Rectal smooth muscle tissue (tissue), 1 donor: ENCODE measurements at regions not wholly inside any gene's neighbourhood (a gene's known extent, or its start where the extent isn't known, plus 50 kb on each side); places are given as distances from the start of the nearest gene placed in this dataset.
A peak's percentile ranks its signal among the peaks of the same experiment; 100 is the strongest.

Experiments
- H3K27ac ChIP-seq: one replicate; pipeline ENCODE4 v1.7.0; 2013; ENCODE audit warnings: low read depth, low read length, inconsistent platforms
- H3K27me3 ChIP-seq: one replicate; pipeline ENCODE4 v1.7.0; 2013; ENCODE audit warnings: low read length; ENCODE audit not compliant: control insufficient read depth, insufficient read depth
- H3K36me3 ChIP-seq: one replicate; pipeline ENCODE4 v1.7.0; 2013; ENCODE audit warnings: low read length; ENCODE audit not compliant: control insufficient read depth, insufficient read depth
- H3K4me1 ChIP-seq: one replicate; pipeline ENCODE4 v1.7.0; 2013; ENCODE audit warnings: low read length; ENCODE audit not compliant: control insufficient read depth, insufficient read depth
- H3K4me3 ChIP-seq: one replicate; pipeline ENCODE4 v1.7.0; 2013; ENCODE audit warnings: low read length
- H3K9ac ChIP-seq: one replicate; pipeline ENCODE4 v1.7.0; 2013; ENCODE audit warnings: low read length

- Histone ChIP-seq H3K9ac (no peak overlapping the region), H3K27ac (no peak overlapping the region), H3K4me1 (no peaks in the 10 kb centered on the region), H3K27me3 (peaks cover 3% of the 10 kb centered on the region), H3K4me3 (no peak overlapping the region), H3K36me3 (no peaks in the 10 kb centered on the region)
These were observed 87.8 kb upstream of the TOP3B start for GRCh38 chr22:22070371-22070824.

GRCh38 chr22:22069450-22070370 is 87.1 kb upstream of the TOP3B start:
- Histone ChIP-seq H3K27ac (no peak overlapping the region), H3K27me3 (no peaks in the 10 kb centered on the region), H3K36me3 (no peaks in the 10 kb centered on the region), H3K4me3 (no peak overlapping the region), H3K4me1 (no peaks in the 10 kb centered on the region), H3K9ac (no peak overlapping the region)

GRCh38 chr22:22068657-22069056 is 86.1 kb upstream of the TOP3B start:
- H3K27ac ChIP-seq, result no peak overlapping the region
- no peaks in the 10 kb centered on the region for H3K4me1 ChIP-seq
- no peak overlapping the region for H3K9ac ChIP-seq
- no peaks in the 10 kb centered on the region for H3K36me3 ChIP-seq
- no peaks in the 10 kb centered on the region for H3K27me3 ChIP-seq
- no peak overlapping the region for H3K4me3 ChIP-seq

- H3K9ac ChIP-seq, result no peak overlapping the region
- H3K27me3 ChIP-seq, result no peaks in the 10 kb centered on the region
- H3K36me3 ChIP-seq, result no peaks in the 10 kb centered on the region
- H3K27ac ChIP-seq, result no peak overlapping the region
- no peak overlapping the region for H3K4me3 ChIP-seq
- H3K4me1 ChIP-seq, result no peaks in the 10 kb centered on the region
These were observed 85.4 kb upstream of the TOP3B start for GRCh38 chr22:22068025-22068424.

GRCh38 chr22:22067192-22067591 is 84.6 kb upstream of the TOP3B start:
- Histone ChIP-seq H3K4me3 (no peak overlapping the region), H3K27ac (no peak overlapping the region), H3K9ac (no peak overlapping the region), H3K27me3 (no peaks in the 10 kb centered on the region), H3K36me3 (no peaks in the 10 kb centered on the region), H3K4me1 (no peaks in the 10 kb centered on the region)

GRCh38 chr22:22064580-22064979 is 82.0 kb upstream of the TOP3B start:
- no peaks in the 10 kb centered on the region for H3K27me3 ChIP-seq
- H3K27ac ChIP-seq, result no peak overlapping the region
- no peak overlapping the region for H3K9ac ChIP-seq
- H3K4me3 ChIP-seq, result no peak overlapping the region
- no peaks in the 10 kb centered on the region for H3K36me3 ChIP-seq
- H3K4me1 ChIP-seq, result no peaks in the 10 kb centered on the region

- Histone ChIP-seq H3K27ac (no peak overlapping the region), H3K4me3 (no peak overlapping the region), H3K27me3 (no peaks in the 10 kb centered on the region), H3K4me1 (no peaks in the 10 kb centered on the region), H3K9ac (no peak overlapping the region), H3K36me3 (no peaks in the 10 kb centered on the region)
These were observed 79.8 kb upstream of the TOP3B start for GRCh38 chr22:22062306-22062793.

GRCh38 chr22:22061085-22062077 is 78.8 kb upstream of the TOP3B start:
- no peaks in the 10 kb centered on the region for H3K4me1 ChIP-seq
- H3K27ac ChIP-seq, result peak overlapping the region; percentile 62
- no peak overlapping the region for H3K4me3 ChIP-seq
- no peaks in the 10 kb centered on the region for H3K27me3 ChIP-seq
- no peak overlapping the region for H3K9ac ChIP-seq
- no peaks in the 10 kb centered on the region for H3K36me3 ChIP-seq

GRCh38 chr22:22060200-22061084 is 77.9 kb upstream of the TOP3B start:
- H3K27me3 ChIP-seq, result no peaks in the 10 kb centered on the region
- H3K9ac ChIP-seq, result no peak overlapping the region
- no peak overlapping the region for H3K4me3 ChIP-seq
- H3K27ac ChIP-seq, result peak overlapping the region; percentile 62
- H3K36me3 ChIP-seq, result no peaks in the 10 kb centered on the region
- no peaks in the 10 kb centered on the region for H3K4me1 ChIP-seq

GRCh38 chr22:22059291-22060002 is 76.9 kb upstream of the TOP3B start:
- no peaks in the 10 kb centered on the region for H3K4me1 ChIP-seq
- no peaks in the 10 kb centered on the region for H3K27me3 ChIP-seq
- H3K4me3 ChIP-seq, result no peak overlapping the region
- H3K27ac ChIP-seq, result no peak overlapping the region
- H3K9ac ChIP-seq, result no peak overlapping the region
- H3K36me3 ChIP-seq, result no peaks in the 10 kb centered on the region

GRCh38 chr22:22058633-22059290 is 76.2 kb upstream of the TOP3B start:
- no peak overlapping the region for H3K9ac ChIP-seq
- no peaks in the 10 kb centered on the region for H3K36me3 ChIP-seq
- H3K4me1 ChIP-seq, result no peaks in the 10 kb centered on the region
- no peak overlapping the region for H3K4me3 ChIP-seq
- H3K27me3 ChIP-seq, result no peaks in the 10 kb centered on the region
- H3K27ac ChIP-seq, result no peak overlapping the region
